8988T (cell line): ENCODE measurements at regions not wholly inside any gene's neighbourhood (a gene's known extent, or its start where the extent isn't known, plus 50 kb on each side); places are given as distances from the start of the nearest gene placed in this dataset.

Experiments used
- DNase-seq: peaks from one replicate; pipeline ENCODE4 v3.0.0; 2011

GRCh38 chr18:38475686-38476085 is 910.1 kb upstream of the CELF4 start:
- DNase-seq, result no peak

- DNase-seq, result no peak
These were observed 907.9 kb upstream of the CELF4 start for GRCh38 chr18:38473535-38473934.

- DNase-seq, result no peak
These were observed 904.8 kb upstream of the CELF4 start for GRCh38 chr18:38470421-38470820.

- no peak for DNase-seq
These were observed 900.8 kb upstream of the CELF4 start for GRCh38 chr18:38466426-38466825.

GRCh38 chr18:38464024-38464423 is 898.4 kb upstream of the CELF4 start:
- no peak for DNase-seq

- DNase-seq, result no peak
These were observed 895.1 kb upstream of the CELF4 start for GRCh38 chr18:38460657-38461056.

- no peak for DNase-seq
These were observed 893.8 kb upstream of the CELF4 start for GRCh38 chr18:38459131-38459994.

- DNase-seq, result no peak
These were observed 893.1 kb upstream of the CELF4 start for GRCh38 chr18:38458698-38459097.

- DNase-seq, result no peak
These were observed 890.7 kb upstream of the CELF4 start for GRCh38 chr18:38456253-38456652.

GRCh38 chr18:38454764-38455469 is 889.3 kb upstream of the CELF4 start:
- no peak for DNase-seq

GRCh38 chr18:38453880-38454279 is 888.3 kb upstream of the CELF4 start:
- DNase-seq, result no peak

GRCh38 chr18:38450876-38451275 is 885.3 kb upstream of the CELF4 start:
- DNase-seq, result no peak

- no peak for DNase-seq
These were observed 880.2 kb upstream of the CELF4 start for GRCh38 chr18:38445804-38446145.

- DNase-seq, result no peak
These were observed 879.6 kb upstream of the CELF4 start for GRCh38 chr18:38444971-38445803.

- DNase-seq, result no peak
These were observed 862.1 kb upstream of the CELF4 start for GRCh38 chr18:38427736-38428135.

GRCh38 chr18:38427234-38427633 is 861.6 kb upstream of the CELF4 start:
- no peak for DNase-seq

GRCh38 chr18:38421872-38422615 is 856.4 kb upstream of the CELF4 start:
- DNase-seq, result no peak

- no peak for DNase-seq
These were observed 855.4 kb upstream of the CELF4 start for GRCh38 chr18:38421021-38421420.

GRCh38 chr18:38420611-38421010 is 855.0 kb upstream of the CELF4 start:
- DNase-seq, result no peak

GRCh38 chr18:38415811-38416210 is 850.2 kb upstream of the CELF4 start:
- DNase-seq, result no peak

GRCh38 chr18:38413193-38413592 is 847.6 kb upstream of the CELF4 start:
- no peak for DNase-seq

- DNase-seq, result no peak
These were observed 841.0 kb upstream of the CELF4 start for GRCh38 chr18:38406607-38407006.

GRCh38 chr18:38402509-38402908 is 836.9 kb upstream of the CELF4 start:
- DNase-seq, result no peak
